HL-60 (cell line): ENCODE measurements at regions not wholly inside any gene's neighbourhood (a gene's known extent, or its start where the extent isn't known, plus 50 kb on each side); places are given as distances from the start of the nearest gene placed in this dataset.

Experiments
- GABPA ChIP-seq: IDR thresholded peaks from 2 replicates; pipeline ENCODE4 v1.6.1; 2012; ENCODE audit warnings: low read depth
- POLR2AphosphoS5 ChIP-seq: IDR thresholded peaks from 2 replicates; pipeline ENCODE4 v1.6.1; 2012; ENCODE audit warnings: low read depth
- SPI1 ChIP-seq: IDR thresholded peaks from 2 replicates; pipeline ENCODE4 v1.6.1; 2012; ENCODE audit warnings: low read depth, mild to moderate bottlenecking, borderline replicate concordance
- TF ChIP-seq, protein P1 (sequence below): IDR thresholded peaks from one replicate; pipeline ENCODE4 v1.5.1; 2011; ENCODE audit warnings: low read length, control low read depth, inconsistent platforms; ENCODE audit not compliant: insufficient read depth
- TF ChIP-seq, protein P2 (sequence below): IDR thresholded peaks from 2 replicates; pipeline ENCODE4 v1.6.1; 2012; ENCODE audit warnings: low read depth; ENCODE audit not compliant: insufficient replicate concordance

DNA sequence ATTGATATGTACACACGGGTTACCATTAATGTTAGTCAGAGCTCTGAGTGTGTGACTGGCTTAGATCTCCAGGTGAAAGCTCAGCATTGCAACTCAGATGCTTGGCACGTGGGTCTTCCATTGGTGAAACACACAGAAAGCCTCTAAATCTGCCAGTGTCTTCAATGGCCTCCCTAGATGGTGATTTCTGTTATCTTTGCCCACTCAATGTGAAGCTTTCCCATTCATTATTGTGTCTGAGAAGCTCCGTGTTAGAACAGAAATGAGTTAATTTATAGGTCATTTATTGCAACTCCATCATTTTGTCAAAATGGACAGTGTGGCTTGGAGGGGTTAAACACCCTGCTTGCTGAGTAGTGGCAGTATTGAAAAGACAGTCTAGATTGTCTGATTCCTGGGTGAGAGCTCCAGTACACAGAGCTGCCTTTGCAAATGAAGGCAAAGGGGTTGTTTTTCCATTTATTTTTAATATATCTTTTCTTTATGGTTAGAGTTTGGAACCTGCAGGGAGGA is 64.7 kb upstream of the GCFC2 start:
- TF ChIP-seq, protein P1, sequence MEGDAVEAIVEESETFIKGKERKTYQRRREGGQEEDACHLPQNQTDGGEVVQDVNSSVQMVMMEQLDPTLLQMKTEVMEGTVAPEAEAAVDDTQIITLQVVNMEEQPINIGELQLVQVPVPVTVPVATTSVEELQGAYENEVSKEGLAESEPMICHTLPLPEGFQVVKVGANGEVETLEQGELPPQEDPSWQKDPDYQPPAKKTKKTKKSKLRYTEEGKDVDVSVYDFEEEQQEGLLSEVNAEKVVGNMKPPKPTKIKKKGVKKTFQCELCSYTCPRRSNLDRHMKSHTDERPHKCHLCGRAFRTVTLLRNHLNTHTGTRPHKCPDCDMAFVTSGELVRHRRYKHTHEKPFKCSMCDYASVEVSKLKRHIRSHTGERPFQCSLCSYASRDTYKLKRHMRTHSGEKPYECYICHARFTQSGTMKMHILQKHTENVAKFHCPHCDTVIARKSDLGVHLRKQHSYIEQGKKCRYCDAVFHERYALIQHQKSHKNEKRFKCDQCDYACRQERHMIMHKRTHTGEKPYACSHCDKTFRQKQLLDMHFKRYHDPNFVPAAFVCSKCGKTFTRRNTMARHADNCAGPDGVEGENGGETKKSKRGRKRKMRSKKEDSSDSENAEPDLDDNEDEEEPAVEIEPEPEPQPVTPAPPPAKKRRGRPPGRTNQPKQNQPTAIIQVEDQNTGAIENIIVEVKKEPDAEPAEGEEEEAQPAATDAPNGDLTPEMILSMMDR = no peak
- TF ChIP-seq POLR2AphosphoS5 (no peak), GABPA (no peak), SPI1 (no peak)
- TF ChIP-seq, protein P2, sequence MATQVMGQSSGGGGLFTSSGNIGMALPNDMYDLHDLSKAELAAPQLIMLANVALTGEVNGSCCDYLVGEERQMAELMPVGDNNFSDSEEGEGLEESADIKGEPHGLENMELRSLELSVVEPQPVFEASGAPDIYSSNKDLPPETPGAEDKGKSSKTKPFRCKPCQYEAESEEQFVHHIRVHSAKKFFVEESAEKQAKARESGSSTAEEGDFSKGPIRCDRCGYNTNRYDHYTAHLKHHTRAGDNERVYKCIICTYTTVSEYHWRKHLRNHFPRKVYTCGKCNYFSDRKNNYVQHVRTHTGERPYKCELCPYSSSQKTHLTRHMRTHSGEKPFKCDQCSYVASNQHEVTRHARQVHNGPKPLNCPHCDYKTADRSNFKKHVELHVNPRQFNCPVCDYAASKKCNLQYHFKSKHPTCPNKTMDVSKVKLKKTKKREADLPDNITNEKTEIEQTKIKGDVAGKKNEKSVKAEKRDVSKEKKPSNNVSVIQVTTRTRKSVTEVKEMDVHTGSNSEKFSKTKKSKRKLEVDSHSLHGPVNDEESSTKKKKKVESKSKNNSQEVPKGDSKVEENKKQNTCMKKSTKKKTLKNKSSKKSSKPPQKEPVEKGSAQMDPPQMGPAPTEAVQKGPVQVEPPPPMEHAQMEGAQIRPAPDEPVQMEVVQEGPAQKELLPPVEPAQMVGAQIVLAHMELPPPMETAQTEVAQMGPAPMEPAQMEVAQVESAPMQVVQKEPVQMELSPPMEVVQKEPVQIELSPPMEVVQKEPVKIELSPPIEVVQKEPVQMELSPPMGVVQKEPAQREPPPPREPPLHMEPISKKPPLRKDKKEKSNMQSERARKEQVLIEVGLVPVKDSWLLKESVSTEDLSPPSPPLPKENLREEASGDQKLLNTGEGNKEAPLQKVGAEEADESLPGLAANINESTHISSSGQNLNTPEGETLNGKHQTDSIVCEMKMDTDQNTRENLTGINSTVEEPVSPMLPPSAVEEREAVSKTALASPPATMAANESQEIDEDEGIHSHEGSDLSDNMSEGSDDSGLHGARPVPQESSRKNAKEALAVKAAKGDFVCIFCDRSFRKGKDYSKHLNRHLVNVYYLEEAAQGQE = no peak
